HepG2 (cell line): ENCODE measurements at regions not wholly inside any gene's neighbourhood (a gene's known extent, or its start where the extent isn't known, plus 50 kb on each side); places are given as distances from the start of the nearest gene placed in this dataset.

ENCODE experiments used
- ATAC-seq: fragments of 200-7000 bp; cut with Tn5 transposase; 3 replicates; pipeline ENCODE4 v1.9.1; 2020; ENCODE audit warnings: mild to moderate bottlenecking, moderate library complexity
- BruUV-seq: library from RNA; stranded (reverse); fragments of 400-500 nt; replicated peaks from 2 replicates; lab custom pipeline; 2021; lab: Mats Ljungman, UMichigan
- CTCF ChIA-PET: fragments of 300-600 bp; formaldehyde crosslinking; extraction: SDS; loops from one replicate; lab custom pipeline; 2021; ENCODE audit warnings: low total read pairs, inconsistent platforms, low intra/inter-chr PET ratio; lab: Yijun Ruan, JAX
- POLR2A ChIA-PET: fragments of 350-600 bp; sonication (Branson Sonifier 250); formaldehyde crosslinking; loops from one replicate; lab custom pipeline; 2020; ENCODE audit warnings: antibody characterized with exemption, inconsistent platforms; lab: Yijun Ruan, JAX
- DNase-seq: peaks from one replicate; pipeline ENCODE4 v3.0.0-alpha.2; 2015; ENCODE audit warnings: low spot score
- FAIRE-seq: peaks from 3 replicates; lab custom pipeline; 2011; peaks lifted over from hg19 to GRCh38; lab: Jason Lieb, UNC
- H2AFZ ChIP-seq: one replicate; pipeline ENCODE4 v1.6.1; 2011; ENCODE audit warnings: low read length, inconsistent platforms
- H3K27ac ChIP-seq: fragments of 300-600 bp; 3 replicates; pipeline ENCODE4 v1.8.0; 2011; ENCODE audit warnings: mixed run types, mild to moderate bottlenecking, mixed read lengths, low read length, inconsistent platforms; ENCODE audit not compliant: insufficient read depth; ENCODE audit errors: extremely low read length
- H3K27me3 ChIP-seq, 2 experiments: fragments of 200-600 bp in 1 of 2; 2 replicates in 1 of 2; 3 replicates in 1 of 2; pipeline versions ENCODE4 v1.6.0 to v1.8.0; 2011; ENCODE audit warnings: low read length in 2 of 2, mild to moderate bottlenecking in 2 of 2, moderate library complexity in 2 of 2, inconsistent platforms in 1 of 2; ENCODE audit not compliant: insufficient read depth in 2 of 2, control insufficient read depth in 1 of 2
- H3K36me3 ChIP-seq, 2 experiments: fragments of 200-600 bp in 1 of 2; replicated peaks in 1 of 2; 2 replicates in 1 of 2; 3 replicates in 1 of 2; pipeline versions ENCODE4 v1.5.1 to v1.8.0; 2011; ENCODE audit warnings: low read length in 2 of 2, inconsistent platforms in 1 of 2; ENCODE audit not compliant: insufficient read depth in 2 of 2, control insufficient read depth in 1 of 2
- H3K4me1 ChIP-seq: 2 replicates; pipeline ENCODE4 v1.5.1; 2012; ENCODE audit warnings: low read length, inconsistent platforms; ENCODE audit not compliant: insufficient read depth
- H3K4me2 ChIP-seq: 2 replicates; pipeline ENCODE4 v1.6.0; 2011; ENCODE audit warnings: low read depth, low read length, inconsistent platforms
- H3K4me3 ChIP-seq, 3 experiments: fragments of 200-600 bp in 1 of 3; sonication (generic), shearing (Covaris generic) in 1 of 3; replicated peaks in 1 of 3; 2 replicates each; pipeline ENCODE4 v1.5.1; 2011 to 2016; ENCODE audit warnings: low read length in 3 of 3, inconsistent platforms in 2 of 3, low read depth in 2 of 3, mild to moderate bottlenecking in 2 of 3, control low read depth in 1 of 3, mixed read lengths in 1 of 3; ENCODE audit not compliant: insufficient read depth in 1 of 3
- H3K79me2 ChIP-seq: one replicate; pipeline ENCODE4 v1.6.1; 2011; ENCODE audit warnings: low read length, inconsistent platforms; ENCODE audit not compliant: insufficient read depth
- H3K9ac ChIP-seq: 2 replicates; pipeline ENCODE4 v1.6.0; 2011; ENCODE audit warnings: mild to moderate bottlenecking, low read depth, low read length, inconsistent platforms; ENCODE audit not compliant: insufficient read depth
- H3K9me3 ChIP-seq: 2 replicates; pipeline ENCODE4 v1.5.1; 2012; ENCODE audit warnings: mild to moderate bottlenecking, low read length
- H4K20me1 ChIP-seq: 2 replicates; pipeline ENCODE4 v1.6.0; 2011; ENCODE audit warnings: inconsistent platforms, mild to moderate bottlenecking, low read length, moderate library complexity; ENCODE audit not compliant: insufficient read depth
- ATF7-NPFF ChIP-seq: sonication (generic); formaldehyde crosslinking; IDR thresholded peaks from 2 replicates; pipeline ENCODE4 v1.8.1; 2023; ENCODE audit warnings: mild to moderate bottlenecking, low read depth, missing genetic modification reagents, moderate library complexity
- CBX5 ChIP-seq: sonication (generic); formaldehyde crosslinking; IDR thresholded peaks from 2 replicates; pipeline ENCODE4 v1.4.0; 2020; ENCODE audit warnings: missing genetic modification reagents, borderline replicate concordance
- CREB3 ChIP-seq: sonication (generic); formaldehyde crosslinking; IDR thresholded peaks from 2 replicates; pipeline ENCODE4 v1.5.0; 2020; ENCODE audit warnings: missing genetic modification reagents
- GTF2F1 ChIP-seq: fragments of 150-350 bp; IDR thresholded peaks from 2 replicates; pipeline ENCODE4 v1.6.1; 2014; ENCODE audit warnings: low read length
- HNRNPUL1 ChIP-seq: fragments of 200-400 bp; formaldehyde crosslinking; IDR thresholded peaks from 2 replicates; pipeline ENCODE4 v1.6.1; 2017; ENCODE audit warnings: low read depth, mild to moderate bottlenecking, low read length, moderate library complexity
- MED13 ChIP-seq: sonication (generic); formaldehyde crosslinking; IDR thresholded peaks from 2 replicates; pipeline ENCODE4 v1.5.0; 2020; ENCODE audit warnings: missing genetic modification reagents
- RBM39 ChIP-seq: fragments of 200-400 bp; formaldehyde crosslinking; IDR thresholded peaks from one replicate; pipeline ENCODE4 v1.6.1; 2018; ENCODE audit warnings: antibody characterized with exemption, mild to moderate bottlenecking, low read depth, low read length; ENCODE audit not compliant: poor library complexity, severe bottlenecking
- REPIN1 ChIP-seq: sonication (generic); formaldehyde crosslinking; IDR thresholded peaks from 2 replicates; pipeline ENCODE4 v1.8.0; 2022; ENCODE audit warnings: missing genetic modification reagents, low read depth, mild to moderate bottlenecking, borderline replicate concordance
- SPEN ChIP-seq: sonication (generic); formaldehyde crosslinking; IDR thresholded peaks from 2 replicates; pipeline ENCODE4 v1.5.1; 2020; ENCODE audit warnings: low read depth, mild to moderate bottlenecking, missing genetic modification reagents
- TP53 ChIP-seq: sonication (generic); formaldehyde crosslinking; conservative IDR thresholded peaks from 2 replicates; pipeline ENCODE4 v1.4.0; 2020; ENCODE audit warnings: missing genetic modification reagents
- U2AF2 ChIP-seq: fragments of 200-400 bp; formaldehyde crosslinking; IDR thresholded peaks from 2 replicates; pipeline ENCODE4 v1.6.1; 2017; ENCODE audit warnings: low read depth, mild to moderate bottlenecking, low read length
- ZBTB26 ChIP-seq: IDR thresholded peaks from 2 replicates; pipeline ENCODE4 v1.6.1; 2016; ENCODE audit warnings: missing compliant biosample characterization, missing genetic modification reagents, borderline replicate concordance
- ZFYVE20 ChIP-seq: sonication (generic); formaldehyde crosslinking; IDR thresholded peaks from 2 replicates; pipeline ENCODE4 v1.8.0; 2023; ENCODE audit warnings: low read depth, mild to moderate bottlenecking, moderate library complexity, missing genetic modification reagents, borderline replicate concordance
- ZNF143 ChIP-seq: sonication (generic); formaldehyde crosslinking; IDR thresholded peaks from 2 replicates; pipeline ENCODE4 v1.4.0; 2020; ENCODE audit warnings: missing genetic modification reagents
- ZNF639 ChIP-seq: conservative IDR thresholded peaks from 2 replicates; pipeline ENCODE4 v1.6.1; 2018; ENCODE audit warnings: missing genetic modification reagents
- ZNF841 ChIP-seq: sonication (generic); formaldehyde crosslinking; IDR thresholded peaks from 2 replicates; pipeline ENCODE4 v1.8.1; 2023; ENCODE audit warnings: missing genetic modification reagents, borderline replicate concordance
- ZNF878 ChIP-seq: sonication (generic); formaldehyde crosslinking; IDR thresholded peaks from 2 replicates; pipeline ENCODE4 v1.8.1; 2023; ENCODE audit warnings: mild to moderate bottlenecking, missing genetic modification reagents, moderate library complexity
- WGBS: methylation state at CpG from one replicate; pipeline ENCODE4 v1.1.6; 2017; ENCODE audit warnings: low lambda C conversion rate; 5-methylcytosine and 5-hydroxymethylcytosine counted together
- in situ Hi-C: cut with HindIII; loops from 2 replicates; pipeline ENCODE4 v1.10.0; 2017; ENCODE audit warnings: low pct_unique_long_range_greater_than_20kb; ENCODE audit not compliant: extremely low pct_ligation_motif_present
- intact Hi-C: fragments of 100-400 bp; cut with micrococcal nuclease; formaldehyde crosslinking; loops from one replicate; pipeline ENCODE4 v1.10.0; 2022; ENCODE audit not compliant: unreplicated experiment

GRCh38 chr11:87819151-87819550 is 356.1 kb downstream of the RAB38 start:
- ChIA-PET POLR2A (no interaction called here), CTCF (no interaction called here)
- WGBS: 0% methylated on average over 1 of the region's 1 CpG
- no peak for ATAC-seq
- intact Hi-C loops: no loop called here
- Histone ChIP-seq H3K9ac (no peak overlapping the region), H2AFZ (no peak overlapping the region), H3K4me2 (no peak overlapping the region), H3K36me3 (no peaks in the 10 kb centered on the region), H3K4me1 (no peaks in the 10 kb centered on the region), H3K9me3 (no peaks in the 10 kb centered on the region), H3K4me3 (no peak overlapping the region), H3K79me2 (no peaks in the 10 kb centered on the region), H3K27me3 (no peaks in the 10 kb centered on the region), H4K20me1 (no peaks in the 10 kb centered on the region), H3K27ac (no peak overlapping the region)
- no peak for DNase-seq
- no peak for FAIRE-seq
- TF ChIP-seq TP53: no peak
- no peak for TF ChIP-seq ZNF878
- no peak for TF ChIP-seq ZFYVE20 (CRISPR knock-in tag)
- no peak for TF ChIP-seq ATF7-NPFF
- TF ChIP-seq RBM39: no peak
- TF ChIP-seq ZNF841 (CRISPR knock-in tag): no peak
- TF ChIP-seq CREB3 (CRISPR knock-in tag): no peak
- no peak for TF ChIP-seq SPEN (CRISPR knock-in tag)
- no peak for TF ChIP-seq CBX5 (CRISPR knock-in tag)
- TF ChIP-seq REPIN1 (CRISPR knock-in tag): no peak
- TF ChIP-seq MED13 (CRISPR knock-in tag): no peak
- no peak for TF ChIP-seq HNRNPUL1
- TF ChIP-seq GTF2F1: no peak
- TF ChIP-seq ZNF639 (CRISPR knock-in tag): no peak
- TF ChIP-seq ZBTB26 (CRISPR knock-in tag): no peak
- no peak for TF ChIP-seq U2AF2
- no peak for TF ChIP-seq ZNF143
- in situ Hi-C loops: no loop called here
- no TSS peak for BruUV-seq
